Hematopoietic multipotent progenitor cell treated with erythropoietin and hydrocortisone succinate and interleukin-3 and kit ligand, for 17 days (in vitro differentiated cells): ENCODE measurements at regions not wholly inside any gene's neighbourhood (a gene's known extent, or its start where the extent isn't known, plus 50 kb on each side); places are given as distances from the start of the nearest gene placed in this dataset.
"Not testable (repeated sequence)": the region's sequence is repeated elsewhere in the genome, so short reads cannot be mapped to it uniquely, and the experiment has no call there.

Experiments used
- DNase-seq: peaks from one replicate; pipeline ENCODE4 v3.0.0-alpha.2; 2015; ENCODE audit warnings: low spot score

DNA sequence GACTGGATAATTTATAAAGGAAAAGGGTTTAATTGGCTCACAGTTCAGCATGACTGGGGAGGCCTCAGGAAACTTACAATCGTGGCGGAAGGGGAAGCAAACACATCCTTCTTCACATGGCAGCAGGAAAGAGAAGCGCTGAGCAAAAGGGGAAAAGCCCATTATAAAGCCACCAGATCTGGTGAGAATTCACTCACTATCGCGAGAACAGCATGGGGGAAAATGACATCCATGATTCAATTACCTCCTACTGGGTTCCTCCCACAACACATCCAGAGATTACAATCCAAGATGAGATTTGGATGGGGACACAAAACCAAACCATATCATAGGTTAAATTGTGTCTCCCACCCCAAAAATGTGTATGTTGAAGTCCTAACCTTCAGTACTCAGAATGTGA, 491.7 kb downstream of the SETD4 start:
- no peak for DNase-seq

DNA sequence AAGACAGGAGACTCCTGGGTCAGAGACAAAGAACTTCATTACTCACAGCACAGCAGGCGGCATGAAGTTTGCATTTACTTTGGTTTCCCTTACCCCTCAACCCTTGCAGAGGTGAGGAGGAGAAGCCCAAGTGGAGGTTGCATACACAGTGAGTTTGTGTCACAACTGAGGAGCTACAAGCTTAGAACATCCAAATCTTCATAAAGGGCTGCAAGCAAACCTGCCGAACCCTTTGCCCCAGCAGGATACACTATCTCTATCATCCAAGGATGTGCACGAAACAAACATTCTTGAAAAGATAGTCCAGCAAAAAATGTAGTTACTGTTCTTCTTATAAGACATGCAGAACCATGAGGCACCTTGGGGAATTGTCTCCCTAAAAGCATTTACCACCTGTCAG, 493.5 kb downstream of the SETD4 start:
- no peak for DNase-seq

DNA sequence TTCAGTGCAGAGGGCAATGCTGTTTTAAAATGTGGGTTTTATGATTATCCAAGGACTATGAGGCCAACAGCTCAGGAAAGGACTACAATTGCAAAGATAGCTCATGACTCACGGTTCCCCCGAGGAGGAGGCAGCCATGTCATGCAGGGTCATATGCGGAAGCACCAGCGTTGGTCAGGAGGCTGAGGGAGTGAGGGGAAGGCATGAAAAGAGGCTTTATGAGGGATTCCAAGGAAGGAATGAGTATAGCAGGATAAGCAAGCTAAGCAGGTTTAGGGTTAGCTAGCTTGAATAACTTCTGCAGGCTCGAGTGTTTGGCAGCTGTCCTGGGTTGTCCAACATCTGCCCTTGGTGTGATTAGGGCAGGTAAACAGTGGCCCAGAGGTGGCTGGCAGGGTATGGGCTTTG, 495.1 kb downstream of the SETD4 start:
- no peak for DNase-seq

DNA sequence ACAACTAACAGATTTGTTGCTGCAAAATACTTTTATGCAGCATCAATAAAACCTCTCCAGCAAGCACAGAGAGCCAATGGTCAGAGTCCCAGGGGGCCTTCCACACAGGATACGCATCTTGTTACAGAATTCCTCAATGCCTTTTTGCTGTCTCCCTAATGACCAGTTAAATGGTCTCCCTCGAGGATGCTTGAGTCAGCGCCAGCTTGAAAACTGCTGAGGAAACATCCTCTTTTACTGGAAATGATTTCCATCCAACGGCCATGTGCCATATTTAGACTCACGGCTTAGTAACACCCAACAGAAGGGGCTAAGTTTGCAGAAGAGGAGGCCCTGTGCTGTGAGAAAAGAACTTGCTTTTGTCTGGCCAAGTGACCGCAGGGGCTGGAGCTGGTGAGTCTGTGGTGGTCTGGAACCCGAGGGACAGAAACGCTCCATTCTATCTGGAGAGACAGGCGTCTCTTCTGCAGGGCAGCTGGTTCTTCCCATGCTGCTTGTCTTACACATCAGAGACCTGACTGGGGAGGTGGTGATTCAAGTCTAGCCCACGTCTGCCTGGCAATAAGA, 496.4 kb downstream of the SETD4 start:
- no peak for DNase-seq

DNA sequence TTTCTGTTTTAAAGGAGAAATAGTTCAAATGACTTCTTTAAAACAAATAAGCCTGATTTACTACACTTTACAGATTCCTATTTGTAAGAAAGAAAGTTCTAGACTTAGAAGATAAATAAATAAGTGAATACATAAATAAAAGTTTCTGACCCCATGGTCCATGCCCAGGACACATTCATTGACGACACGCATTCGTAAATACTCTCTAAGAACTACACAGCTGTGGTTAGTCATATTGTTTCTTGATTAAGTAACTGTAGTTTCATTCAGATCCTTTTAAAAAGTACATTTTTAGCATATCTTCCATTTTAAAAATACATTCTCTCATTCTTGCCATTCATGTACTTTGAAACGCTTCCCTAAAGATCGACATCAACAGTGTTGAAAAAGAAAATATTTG, 497.4 kb downstream of the SETD4 start:
- no peak for DNase-seq

DNA sequence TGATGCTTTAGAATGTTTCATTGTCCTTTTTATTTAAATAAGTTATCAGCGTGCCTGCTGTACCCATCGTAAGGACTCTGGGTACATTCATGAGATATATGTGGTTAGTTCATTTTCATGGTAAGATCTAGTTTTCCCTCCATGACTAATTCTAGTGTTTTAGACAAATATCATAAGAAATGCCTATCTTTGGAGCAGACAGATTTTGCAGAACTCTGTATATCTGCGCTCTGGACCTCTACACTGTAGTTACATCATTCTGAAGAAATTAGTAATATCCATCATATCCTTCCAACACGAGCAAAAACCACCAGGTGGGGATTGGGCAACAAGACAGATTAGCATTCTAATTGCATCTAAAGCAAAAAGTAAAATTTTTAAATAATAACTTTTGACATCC, 499.2 kb downstream of the SETD4 start:
- no peak for DNase-seq

DNA sequence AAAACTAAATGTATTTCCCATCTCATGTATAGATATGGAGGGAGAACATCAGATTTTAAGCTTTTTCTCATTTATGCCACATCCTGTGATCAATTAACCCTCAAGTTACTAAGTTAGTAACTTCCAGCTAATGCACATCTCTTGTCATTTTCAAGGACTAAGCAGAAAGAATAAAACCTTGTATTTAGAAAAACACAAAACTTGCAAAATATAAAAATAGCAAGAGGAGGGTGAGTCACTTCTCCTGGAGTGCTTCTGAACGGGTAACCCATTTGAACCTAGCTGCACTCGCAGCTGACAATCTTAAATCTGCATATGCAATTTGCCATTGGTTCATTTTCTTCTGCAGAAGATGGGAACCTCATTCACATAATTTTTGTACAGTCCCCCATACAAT, 500.5 kb downstream of the SETD4 start:
- DNase-seq: no peak

DNA sequence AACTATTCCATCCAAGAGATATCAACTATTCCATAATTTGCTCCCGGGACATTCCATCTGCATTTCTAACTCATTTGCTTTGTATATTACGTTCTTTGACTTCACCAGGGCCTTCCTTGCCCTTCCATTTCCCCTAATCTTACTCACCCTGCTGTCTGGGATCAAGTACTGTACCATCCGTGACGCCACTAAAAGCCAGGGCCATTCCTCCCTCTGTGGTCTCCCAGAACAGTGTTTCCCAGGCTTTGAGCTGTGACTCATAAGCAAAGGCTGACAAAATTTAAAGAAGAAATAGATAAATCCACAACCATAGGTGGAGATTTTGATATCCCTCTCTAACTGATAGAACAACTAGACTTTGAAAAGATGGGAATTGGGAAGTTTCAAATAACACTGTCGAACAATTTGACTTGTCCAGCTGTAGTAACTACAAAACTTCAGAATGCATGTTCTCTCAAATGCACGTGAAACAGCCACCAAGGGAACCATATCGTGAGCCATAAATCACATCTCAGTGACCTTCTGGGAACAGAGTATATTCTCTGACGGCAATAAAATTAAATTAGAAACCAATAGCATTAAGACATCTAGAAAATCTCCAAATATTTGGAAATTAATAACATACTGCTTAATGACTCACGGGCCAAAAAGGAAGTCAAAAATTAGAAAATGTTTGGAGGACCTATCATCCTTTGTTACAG, 501.0 kb downstream of the SETD4 start:
- no peak for DNase-seq

DNA sequence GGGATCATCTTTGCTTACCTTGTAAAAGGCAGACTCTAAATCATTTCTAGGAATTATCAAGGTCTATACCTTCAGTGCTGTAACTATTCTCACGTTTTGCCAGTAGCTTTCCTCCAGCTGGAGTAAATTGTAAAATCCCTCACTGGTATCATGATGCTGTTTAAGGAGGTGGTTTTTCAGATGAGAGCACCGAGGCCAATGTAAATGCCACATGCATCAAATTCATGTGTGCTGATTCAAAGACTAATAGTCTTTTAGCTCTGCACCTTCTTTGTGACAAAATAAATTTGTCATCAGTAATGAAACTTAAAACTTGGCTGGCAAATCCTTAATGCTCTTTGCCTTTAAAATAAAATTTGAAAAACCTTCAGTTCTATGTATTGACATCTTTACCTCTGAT, 503.8 kb downstream of the SETD4 start:
- no peak for DNase-seq

DNA sequence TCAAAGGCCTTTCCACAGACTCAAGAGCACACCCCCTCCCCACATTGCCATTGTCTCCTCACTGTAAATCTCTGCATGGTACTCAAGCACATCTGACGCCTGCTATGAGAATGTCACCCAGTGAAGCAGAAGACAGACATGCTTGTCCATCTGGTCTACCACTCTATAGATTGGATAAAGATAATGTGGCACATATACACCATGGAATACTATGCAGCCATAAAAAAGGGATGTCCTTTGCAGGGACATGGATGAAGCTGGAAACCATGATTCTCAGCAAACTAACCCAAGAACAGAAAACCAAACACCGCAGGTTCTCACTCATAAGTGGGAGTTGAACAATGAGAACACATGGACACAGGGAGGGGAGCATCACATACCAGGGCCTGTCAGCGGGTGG, 503.4 kb upstream of the RUNX1 start:
- not testable (repeated sequence) for DNase-seq

DNA sequence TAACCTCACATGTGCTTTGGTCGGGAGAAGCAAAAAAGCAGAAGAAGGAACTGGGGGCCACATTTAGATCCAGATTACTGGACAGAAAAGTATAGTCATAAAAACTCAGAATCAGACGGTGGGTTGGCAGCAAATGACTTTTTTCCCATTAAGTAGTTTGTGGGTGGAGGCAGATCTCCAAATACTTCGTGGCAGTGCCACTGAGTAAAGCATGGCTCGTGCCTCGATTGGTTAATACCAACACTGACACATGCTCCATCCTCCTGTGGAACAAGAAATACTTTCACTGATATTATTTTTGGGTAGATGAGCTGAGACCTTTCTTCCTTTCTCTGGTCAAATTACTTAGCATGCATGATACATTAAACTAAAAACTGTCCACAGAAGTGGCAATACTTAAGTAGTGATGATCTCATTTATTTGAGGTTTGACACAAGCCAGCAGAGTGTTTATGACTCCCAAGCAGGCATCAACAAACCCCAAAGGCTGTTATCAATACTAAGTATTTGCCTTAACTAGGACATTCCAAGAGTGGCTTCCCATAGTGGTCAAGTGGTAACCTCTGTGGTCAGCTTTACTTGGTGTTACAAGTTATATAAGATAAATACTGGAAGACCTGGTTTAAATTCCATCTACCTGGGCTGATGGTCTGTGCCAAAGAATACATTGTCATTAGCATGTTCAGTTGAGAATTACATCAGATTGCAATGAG, 500.0 kb upstream of the RUNX1 start:
- DNase-seq: no peak

DNA sequence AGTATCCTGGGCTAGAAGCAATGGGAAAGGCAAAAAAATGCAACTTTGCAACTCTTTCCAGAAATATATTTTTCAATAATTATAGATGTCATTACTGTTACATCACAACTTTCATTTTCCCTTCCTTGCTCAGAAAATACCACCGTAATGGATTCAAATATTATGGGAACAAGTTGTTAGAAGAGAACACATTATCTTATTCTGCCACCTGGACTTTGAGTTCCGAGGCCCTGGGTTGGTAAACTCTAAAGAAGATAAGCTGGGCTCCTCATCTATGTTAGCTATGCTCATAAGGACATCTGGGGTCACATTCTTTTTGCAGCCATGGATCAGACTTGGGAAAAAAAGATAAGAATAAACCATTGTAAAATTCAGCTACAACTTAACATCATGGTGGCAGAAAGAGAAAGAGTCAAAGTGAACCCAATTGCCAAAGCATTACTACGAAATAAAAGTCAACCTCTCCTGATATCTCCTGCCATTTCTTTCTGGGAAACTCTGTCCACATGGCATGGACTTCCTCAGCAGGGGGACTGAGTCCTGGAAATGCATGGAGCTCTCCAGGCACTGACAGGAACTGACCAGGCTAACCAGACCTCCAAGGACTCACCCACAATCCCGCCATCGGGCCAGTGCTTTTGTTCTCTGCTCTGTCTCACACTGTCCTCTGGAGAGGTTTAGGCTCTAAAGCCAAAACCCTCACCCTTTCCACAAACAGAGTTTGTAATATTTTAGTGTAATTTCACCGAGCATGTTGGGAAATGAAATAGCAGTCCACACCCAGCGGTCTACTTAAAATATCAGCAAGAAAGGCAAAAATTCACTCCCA, 499.1 kb upstream of the RUNX1 start:
- DNase-seq: no peak

DNA sequence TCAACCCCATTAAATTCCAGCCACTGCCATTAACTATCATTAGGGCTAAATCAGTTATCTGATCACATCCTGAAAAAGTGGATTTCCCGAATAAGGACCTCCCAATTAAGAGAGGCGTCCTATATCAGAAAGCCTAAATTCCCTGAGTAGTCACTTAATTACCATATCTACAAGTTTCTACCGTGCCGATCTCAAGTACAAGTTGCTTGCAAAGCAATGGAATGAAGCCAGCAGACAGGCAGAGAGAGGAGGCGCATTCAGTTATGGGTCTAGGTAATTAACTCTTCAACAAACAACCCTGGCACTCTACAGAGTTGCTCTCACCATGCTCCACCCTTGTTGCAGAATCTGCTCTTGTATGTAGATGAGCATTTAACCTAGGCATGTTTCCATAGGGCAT, 494.6 kb upstream of the RUNX1 start:
- no peak for DNase-seq

DNA sequence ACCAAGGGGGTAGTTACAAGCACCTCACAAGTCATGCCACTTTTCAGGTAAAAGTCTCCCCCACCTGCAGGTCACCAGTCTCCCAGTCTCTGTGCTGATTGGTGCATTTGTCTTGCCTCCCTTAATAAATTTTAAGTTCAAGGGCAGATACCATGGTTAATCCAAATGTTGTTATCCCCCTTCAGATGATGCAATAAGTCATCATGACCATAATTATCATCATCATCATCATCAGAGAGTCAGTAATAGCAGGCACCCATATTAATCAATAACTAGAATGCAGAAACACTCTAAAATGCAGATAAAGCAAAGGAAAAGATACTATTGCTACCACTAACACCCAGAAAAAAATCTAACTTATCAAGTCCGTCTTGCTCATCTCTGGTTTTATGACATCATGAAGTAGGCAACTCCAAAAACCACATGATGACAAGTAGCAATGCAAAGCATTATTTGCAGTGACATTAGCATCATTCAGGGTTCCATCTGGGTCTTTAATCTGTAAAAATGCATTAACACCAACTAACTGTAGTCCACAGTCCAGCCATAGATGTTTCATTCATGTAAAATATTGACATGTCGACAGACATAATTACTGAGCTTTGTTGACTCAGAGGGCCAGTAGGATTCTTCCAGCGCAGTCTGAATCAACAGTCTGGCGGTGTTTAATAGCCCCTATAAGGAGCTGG, 492.0 kb upstream of the RUNX1 start:
- DNase-seq: no peak

DNA sequence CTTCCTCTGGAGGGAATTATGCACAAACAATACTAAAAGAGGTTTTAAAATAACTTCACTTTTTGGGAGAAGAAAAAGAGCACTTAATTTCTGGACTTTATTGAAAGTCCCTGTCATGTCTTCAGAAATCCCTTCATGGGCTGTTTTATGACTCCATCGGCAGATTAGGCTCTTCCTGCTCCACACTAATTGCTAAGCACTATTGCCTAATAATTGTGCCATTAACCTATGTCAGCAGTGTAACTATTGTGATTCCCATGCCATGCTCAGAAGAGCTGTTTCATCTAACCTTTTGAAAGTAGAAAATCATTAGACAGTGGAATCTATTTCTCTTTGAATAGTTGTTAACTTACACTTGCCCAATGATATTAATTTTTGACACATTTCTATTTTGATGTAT, 489.3 kb upstream of the RUNX1 start:
- no peak for DNase-seq

DNA sequence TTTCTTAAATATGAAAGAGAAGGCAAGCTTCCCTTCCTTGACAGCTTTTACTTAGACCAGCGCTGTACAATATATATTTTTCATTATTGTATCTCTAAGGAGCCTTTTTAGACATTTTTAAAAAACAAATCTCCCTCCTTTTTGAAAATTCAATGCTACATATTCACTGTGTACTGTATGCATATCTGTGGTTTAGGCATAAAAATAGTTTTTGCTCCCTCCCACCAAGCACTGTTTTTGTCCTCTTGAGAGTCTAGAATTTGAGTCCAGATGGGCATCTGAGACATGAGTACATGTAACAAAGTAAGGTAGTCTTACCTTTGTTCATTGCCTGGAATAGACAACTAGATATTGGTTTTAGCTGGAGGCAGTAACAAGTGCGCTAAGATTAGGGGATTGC, 488.5 kb upstream of the RUNX1 start:
- DNase-seq: no peak

DNA sequence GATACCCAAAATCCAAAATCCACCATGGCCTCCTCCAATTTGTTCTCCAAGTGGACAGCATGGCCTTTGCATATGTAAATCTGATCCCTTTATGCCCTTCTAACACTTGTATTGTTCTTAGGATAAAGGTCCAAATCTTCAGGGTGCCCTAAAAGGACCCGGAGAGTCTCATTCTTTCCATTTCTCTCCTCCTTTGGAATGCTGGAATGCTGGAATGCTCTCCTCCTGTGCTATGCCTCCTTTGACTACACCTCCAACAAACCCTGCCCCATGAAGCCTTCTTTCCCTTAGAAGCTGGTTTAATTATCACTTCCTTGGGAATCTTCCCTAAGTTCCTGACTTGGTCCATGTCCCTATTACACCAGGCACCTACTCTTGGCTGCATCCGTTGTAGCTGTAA, 484.8 kb upstream of the RUNX1 start:
- DNase-seq: no peak

DNA sequence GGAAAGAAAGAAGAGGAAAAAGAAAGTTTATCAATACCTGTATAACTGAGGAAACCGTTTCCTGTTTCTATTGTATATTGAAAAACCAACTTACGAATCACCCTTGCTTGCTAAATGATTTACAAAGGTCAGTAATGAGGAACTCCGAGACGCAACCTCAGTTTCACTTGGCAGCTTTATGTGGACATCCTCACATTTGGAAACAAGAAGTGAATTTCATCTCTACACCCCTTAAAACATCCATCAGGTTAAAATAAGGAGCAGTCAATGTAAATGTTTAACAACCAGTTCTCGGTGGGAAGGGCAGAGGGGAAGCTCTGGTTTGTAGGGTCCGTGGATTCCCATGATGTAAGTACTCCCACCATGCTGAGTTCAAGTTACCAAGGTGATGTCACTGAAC, 481.7 kb upstream of the RUNX1 start:
- DNase-seq: no peak

DNA sequence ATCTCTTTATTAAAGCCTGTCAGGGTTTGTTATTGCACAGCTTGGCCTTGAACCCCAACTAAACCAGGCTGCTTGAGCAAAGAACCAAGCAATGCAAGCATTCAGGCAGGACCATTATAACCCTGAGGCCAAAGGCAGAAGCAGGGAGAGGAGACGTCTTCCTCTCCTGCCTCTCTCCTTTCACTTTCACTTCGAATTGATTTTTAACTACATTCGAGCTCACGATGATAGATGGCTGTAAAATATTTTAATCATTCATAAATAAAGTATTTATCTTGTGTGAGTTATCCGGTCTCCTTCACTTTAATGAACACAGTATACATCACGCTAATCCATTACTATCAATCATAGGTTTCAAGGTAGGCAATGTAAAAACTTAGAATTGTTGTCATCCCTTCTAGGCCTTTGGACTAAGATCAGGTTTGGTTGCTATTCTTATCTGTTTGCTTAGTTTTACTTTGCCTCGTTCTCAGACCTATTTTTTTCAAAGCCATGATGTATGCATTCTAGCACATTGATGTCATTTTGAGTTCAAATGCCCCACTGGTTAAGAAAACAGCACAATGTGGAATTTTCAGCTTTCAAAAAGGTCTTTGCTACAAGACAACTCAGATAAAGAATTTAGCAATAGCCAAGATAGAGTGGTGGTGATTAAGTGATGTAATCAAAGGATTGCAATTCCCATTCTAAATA, 480.2 kb upstream of the RUNX1 start:
- no peak for DNase-seq

DNA sequence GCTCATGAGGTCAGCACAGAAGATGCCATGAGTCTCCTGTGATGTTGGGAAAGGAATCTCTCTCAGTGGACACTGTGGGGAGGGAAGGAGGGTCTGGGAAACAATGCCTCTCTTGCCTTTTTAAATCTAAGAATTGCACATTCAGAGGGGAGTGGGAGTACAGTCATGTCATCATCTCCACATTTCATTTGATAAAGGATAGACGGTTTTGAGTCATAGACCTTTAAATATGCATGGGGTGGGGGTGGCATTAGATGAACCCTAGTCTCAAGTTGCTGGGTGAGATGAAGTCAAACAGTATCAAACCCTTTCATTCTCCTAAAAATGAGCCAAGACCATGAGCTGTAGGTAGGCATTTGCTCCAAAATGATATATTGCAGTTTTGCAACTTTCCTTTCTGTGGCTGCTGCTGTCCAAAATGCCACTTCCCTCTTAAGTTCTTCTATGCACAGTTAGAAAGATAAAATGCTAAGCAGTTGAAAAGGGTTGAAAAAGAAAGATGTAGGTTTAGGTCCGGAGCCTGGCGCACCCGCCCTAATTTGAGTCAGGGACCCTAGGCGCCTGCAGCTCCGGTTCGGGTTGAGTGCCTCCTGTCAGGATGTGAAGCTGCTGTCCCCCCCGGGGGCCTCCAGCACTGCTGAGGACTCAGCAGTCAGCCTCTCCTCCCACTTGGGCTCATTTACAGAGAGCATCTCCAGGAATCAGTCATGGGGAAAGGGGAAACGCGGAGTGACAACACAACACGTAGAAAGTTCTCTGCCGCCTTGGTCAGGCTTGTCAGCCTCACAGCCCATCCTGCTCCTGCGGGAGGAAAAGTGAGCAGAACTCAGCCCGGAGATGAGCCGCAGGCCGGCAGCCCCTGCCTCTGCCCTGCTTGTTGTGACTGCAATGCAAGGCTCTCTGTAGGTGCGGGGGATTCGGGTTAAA, 479.3 kb upstream of the RUNX1 start:
- no peak for DNase-seq

DNA sequence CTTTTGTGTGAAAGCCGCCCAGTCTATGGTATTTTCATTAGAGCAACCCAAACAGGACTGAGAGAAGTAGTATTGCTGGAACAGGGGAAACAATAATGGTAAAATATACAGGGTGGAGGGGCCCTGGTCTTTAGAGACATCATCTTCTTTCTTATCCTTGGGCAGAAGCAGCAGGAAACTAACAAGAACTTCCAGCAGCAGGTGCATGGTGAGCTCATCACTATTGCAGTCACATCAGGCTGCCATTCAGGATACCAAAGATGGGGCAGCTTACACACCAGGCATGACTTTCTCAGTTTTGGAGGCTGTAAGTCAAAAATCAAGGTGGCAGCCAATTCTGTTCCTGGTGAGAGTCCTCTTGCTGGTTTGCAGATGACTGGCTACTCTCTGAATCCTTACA, 478.3 kb upstream of the RUNX1 start:
- no peak for DNase-seq
